ENCODE measurements at regions not wholly inside any gene's neighbourhood (a gene's known extent, or its start where the extent isn't known, plus 50 kb on each side); places are given as distances from the start of the nearest gene placed in this dataset.

DNA sequence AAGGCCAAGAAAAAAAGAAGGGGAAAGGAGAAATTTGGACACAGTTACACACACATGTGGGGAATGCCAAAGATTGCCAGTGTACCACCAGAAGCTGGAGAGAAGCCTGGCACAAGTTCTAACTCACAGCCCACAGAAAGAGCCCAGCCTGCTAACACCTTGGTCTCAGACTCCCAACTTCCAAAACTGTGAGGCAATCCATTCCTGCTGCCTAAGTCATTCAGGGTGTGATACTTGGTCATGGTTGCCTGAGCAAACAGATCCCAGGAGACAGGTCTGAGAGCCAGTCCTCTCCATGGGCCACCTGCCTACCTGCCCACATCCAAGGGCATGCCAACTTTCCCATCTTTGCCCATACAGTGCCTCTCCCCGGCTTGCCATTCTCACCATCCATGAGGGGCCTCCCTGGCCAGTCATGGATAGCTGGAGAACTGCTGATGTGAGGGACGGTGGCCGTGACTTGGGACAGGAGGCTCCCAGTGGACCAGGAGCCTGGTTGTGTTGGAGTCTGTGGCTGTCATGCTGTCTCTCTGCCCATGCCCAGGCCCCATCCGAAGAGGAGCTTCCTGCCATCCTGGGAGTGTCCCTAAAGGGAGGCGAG, 198.0 kb upstream of the RTL1 start:
- TF ChIP-seq, protein P1, sequence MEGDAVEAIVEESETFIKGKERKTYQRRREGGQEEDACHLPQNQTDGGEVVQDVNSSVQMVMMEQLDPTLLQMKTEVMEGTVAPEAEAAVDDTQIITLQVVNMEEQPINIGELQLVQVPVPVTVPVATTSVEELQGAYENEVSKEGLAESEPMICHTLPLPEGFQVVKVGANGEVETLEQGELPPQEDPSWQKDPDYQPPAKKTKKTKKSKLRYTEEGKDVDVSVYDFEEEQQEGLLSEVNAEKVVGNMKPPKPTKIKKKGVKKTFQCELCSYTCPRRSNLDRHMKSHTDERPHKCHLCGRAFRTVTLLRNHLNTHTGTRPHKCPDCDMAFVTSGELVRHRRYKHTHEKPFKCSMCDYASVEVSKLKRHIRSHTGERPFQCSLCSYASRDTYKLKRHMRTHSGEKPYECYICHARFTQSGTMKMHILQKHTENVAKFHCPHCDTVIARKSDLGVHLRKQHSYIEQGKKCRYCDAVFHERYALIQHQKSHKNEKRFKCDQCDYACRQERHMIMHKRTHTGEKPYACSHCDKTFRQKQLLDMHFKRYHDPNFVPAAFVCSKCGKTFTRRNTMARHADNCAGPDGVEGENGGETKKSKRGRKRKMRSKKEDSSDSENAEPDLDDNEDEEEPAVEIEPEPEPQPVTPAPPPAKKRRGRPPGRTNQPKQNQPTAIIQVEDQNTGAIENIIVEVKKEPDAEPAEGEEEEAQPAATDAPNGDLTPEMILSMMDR (IDR thresholded peaks at IDR 0.05; ENCODE audit: borderline replicate concordance, extremely low read depth, low read length, poor library complexity, severe bottlenecking): no peak
- no peak for TF ChIP-seq EZH2 (IDR thresholded peaks at IDR 0.05; ENCODE audit: borderline replicate concordance, low read depth, low read length, severe bottlenecking)
